Effector memory CD4-positive, alpha-beta T cell (primary cell): ENCODE measurements at regions not wholly inside any gene's neighbourhood (a gene's known extent, or its start where the extent isn't known, plus 50 kb on each side); places are given as distances from the start of the nearest gene placed in this dataset.

ENCODE experiments used
- DNase-seq, 3 donors: peaks; one replicate each; pipeline ENCODE4 v3.0.0-alpha.2; 2020
- H3K27ac ChIP-seq: 2 replicates; pipeline ENCODE4 v1.7.0; 2013; ENCODE audit warnings: mild to moderate bottlenecking, low read length, moderate library complexity; ENCODE audit not compliant: insufficient read depth, poor library complexity, severe bottlenecking
- H3K27me3 ChIP-seq: replicated peaks from 2 replicates; pipeline ENCODE4 v1.7.0; 2013; ENCODE audit warnings: mild to moderate bottlenecking, low read length; ENCODE audit not compliant: insufficient read depth, control insufficient read depth, poor library complexity, severe bottlenecking
- H3K36me3 ChIP-seq: 2 replicates; pipeline ENCODE4 v1.7.0; 2013; ENCODE audit warnings: mild to moderate bottlenecking, low read length, moderate library complexity; ENCODE audit not compliant: control insufficient read depth, insufficient read depth
- H3K4me1 ChIP-seq: 2 replicates; pipeline ENCODE4 v1.7.0; 2013; ENCODE audit warnings: low read length, mild to moderate bottlenecking; ENCODE audit not compliant: control insufficient read depth, insufficient read depth, poor library complexity, severe bottlenecking
- H3K4me3 ChIP-seq: 2 replicates; pipeline ENCODE4 v1.7.0; 2013; ENCODE audit warnings: low read length, low read depth, mild to moderate bottlenecking; ENCODE audit not compliant: insufficient read depth, poor library complexity, severe bottlenecking
- H3K9me3 ChIP-seq: 2 replicates; pipeline ENCODE4 v1.7.0; 2013; ENCODE audit warnings: mild to moderate bottlenecking, low read length, moderate library complexity; ENCODE audit not compliant: control insufficient read depth

DNA sequence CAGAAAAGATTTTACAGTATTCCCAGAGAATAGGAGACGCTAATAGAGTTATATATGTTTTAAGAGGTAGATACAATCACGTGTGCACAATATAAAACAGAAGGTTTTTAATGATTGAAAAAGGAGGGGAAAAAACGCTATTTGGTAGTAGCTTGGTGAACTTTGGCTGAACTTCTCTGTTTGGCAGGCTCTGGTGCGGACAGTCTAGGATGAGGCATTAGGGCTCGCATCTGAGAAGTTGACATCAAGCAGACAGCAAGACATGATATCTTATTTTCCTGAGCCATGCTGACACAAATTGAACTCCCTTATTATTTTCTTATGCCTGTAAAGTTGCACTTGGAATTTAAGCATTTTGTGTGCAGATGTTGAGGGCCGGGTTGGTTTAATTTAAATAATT, 176.6 kb downstream of the EN1 start:
- DNase-seq: no peak
- Histone ChIP-seq H3K27me3 (no peaks in the 10 kb centered on the region), H3K36me3 (no peaks in the 10 kb centered on the region), H3K27ac (no peak overlapping the region), H3K4me1 (no peaks in the 10 kb centered on the region), H3K4me3 (no peak overlapping the region), H3K9me3 (no peaks in the 10 kb centered on the region)

GRCh38 chr2:118670276-118670675, 177.2 kb downstream of the EN1 start:
- Histone ChIP-seq H3K36me3 (no peaks in the 10 kb centered on the region), H3K27ac (no peak overlapping the region), H3K4me3 (no peak overlapping the region), H3K27me3 (no peaks in the 10 kb centered on the region), H3K9me3 (no peaks in the 10 kb centered on the region), H3K4me1 (no peaks in the 10 kb centered on the region)
- DNase-seq: no peak

DNA sequence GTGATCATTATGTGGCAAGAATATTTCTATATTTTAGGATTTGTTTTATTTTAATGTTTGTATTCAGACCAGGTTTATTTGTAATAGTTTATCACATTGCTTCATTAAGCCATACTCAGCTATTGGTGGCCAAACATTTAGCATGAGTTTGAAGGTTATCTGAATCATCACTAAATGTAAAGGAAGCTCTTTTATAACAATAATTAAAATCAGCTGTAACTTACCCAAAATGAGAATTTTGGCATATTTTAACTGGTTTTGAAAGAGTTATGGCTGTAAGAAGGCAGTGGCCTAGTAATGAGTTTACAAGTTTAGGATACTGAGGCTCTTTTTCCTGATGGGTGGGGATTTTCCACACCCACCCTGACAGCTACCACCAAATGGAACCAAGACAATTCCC, 177.8 kb downstream of the EN1 start:
- no peaks in the 10 kb centered on the region for H3K36me3 ChIP-seq
- DNase-seq: no peak
- H3K9me3 ChIP-seq: no peaks in the 10 kb centered on the region
- H3K27ac ChIP-seq: no peak overlapping the region
- H3K4me1 ChIP-seq: no peaks in the 10 kb centered on the region
- H3K4me3 ChIP-seq: no peak overlapping the region
- no peaks in the 10 kb centered on the region for H3K27me3 ChIP-seq

- Histone ChIP-seq H3K9me3 (no peaks in the 10 kb centered on the region), H3K36me3 (no peaks in the 10 kb centered on the region), H3K4me3 (no peak overlapping the region), H3K27me3 (no peaks in the 10 kb centered on the region), H3K27ac (no peak overlapping the region), H3K4me1 (no peaks in the 10 kb centered on the region)
- no peak for DNase-seq
Observed at GRCh38 chr2:118668431-118669424, 178.7 kb downstream of the EN1 start.

GRCh38 chr2:118667964-118668363, 179.5 kb downstream of the EN1 start:
- Histone ChIP-seq H3K27me3 (no peaks in the 10 kb centered on the region), H3K4me3 (no peak overlapping the region), H3K36me3 (no peaks in the 10 kb centered on the region), H3K4me1 (no peaks in the 10 kb centered on the region), H3K27ac (no peak overlapping the region), H3K9me3 (no peaks in the 10 kb centered on the region)
- no peak for DNase-seq

DNA sequence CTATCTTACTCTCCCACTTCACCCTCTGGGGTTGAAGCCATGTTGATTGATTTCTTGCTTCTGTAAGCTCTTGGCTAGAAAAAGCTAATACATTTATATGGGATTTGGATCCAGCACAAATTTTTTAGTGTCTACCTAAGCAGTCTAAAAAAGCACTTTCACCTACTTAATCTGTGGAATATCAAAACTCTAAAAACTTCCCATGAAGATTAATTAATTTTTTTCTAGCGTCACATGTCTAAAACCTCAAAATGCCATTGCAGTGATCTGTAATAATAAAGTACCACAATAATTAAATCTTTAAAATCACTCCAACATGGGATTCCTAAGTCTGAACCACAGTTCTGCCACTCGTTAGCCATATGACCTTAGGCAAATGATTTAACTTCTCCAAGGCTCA, 180.1 kb downstream of the EN1 start:
- DNase-seq: no peak
- no peaks in the 10 kb centered on the region for H3K4me1 ChIP-seq
- H3K4me3 ChIP-seq: no peak overlapping the region
- H3K27ac ChIP-seq: no peak overlapping the region
- no peaks in the 10 kb centered on the region for H3K27me3 ChIP-seq
- no peaks in the 10 kb centered on the region for H3K36me3 ChIP-seq
- no peaks in the 10 kb centered on the region for H3K9me3 ChIP-seq

DNA sequence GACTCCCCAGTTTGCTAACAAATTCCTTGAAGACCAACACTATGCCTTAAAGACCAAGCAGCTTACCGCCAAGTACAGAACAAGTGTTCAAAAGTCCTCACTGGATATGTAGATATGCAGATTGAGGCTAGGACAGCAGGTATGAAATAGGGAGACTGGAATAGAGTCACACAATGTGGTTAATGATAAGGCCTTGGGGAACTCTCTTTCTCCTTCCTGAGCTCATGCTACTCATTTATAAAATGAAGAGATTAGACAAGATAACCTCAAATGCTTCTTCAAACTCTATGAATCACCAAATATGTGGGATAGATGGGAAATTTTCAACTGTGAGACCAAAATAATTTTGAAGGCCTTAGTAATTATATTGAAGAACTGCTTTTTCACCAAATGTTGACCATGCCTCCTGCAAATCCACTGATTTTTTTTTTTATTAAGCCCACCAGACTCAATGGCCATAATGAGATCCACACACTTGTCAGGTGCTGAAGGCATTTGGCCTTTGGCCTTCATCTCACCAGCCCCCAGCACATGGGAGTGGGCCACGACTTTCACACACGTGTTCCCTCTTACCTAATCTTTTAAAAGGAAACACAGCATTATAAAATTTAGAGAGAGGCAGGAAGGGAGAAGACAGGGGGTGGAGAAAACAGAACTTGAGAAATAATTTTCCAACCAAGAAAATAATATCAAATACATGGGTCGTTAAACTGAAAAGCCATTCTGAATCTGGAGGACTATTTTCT, 181.5 kb downstream of the EN1 start:
- no peak for DNase-seq
- H3K27ac ChIP-seq: no peak overlapping the region
- no peak overlapping the region for H3K4me3 ChIP-seq
- no peaks in the 10 kb centered on the region for H3K4me1 ChIP-seq
- no peaks in the 10 kb centered on the region for H3K36me3 ChIP-seq
- no peaks in the 10 kb centered on the region for H3K27me3 ChIP-seq
- H3K9me3 ChIP-seq: no peaks in the 10 kb centered on the region

DNA sequence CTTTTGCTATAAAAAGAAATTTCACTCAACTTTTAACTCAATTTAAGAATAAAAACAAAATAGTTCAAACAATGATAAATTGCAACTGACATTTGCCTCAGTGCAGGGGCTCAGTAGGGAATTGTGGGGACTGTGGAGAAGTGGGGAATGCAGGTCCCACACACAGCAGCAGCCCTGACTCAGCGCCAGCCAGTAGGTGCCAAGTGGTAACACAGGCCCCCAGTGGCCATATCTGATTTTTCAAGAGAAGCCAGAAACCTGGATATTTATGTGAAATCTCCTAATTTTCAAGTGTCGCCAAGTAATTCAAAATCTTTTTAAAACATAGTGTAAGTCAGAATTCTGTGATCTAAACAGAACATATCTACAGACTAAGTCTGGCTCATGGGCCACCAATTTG, 186.3 kb downstream of the EN1 start:
- Histone ChIP-seq H3K27me3 (no peaks in the 10 kb centered on the region), H3K4me3 (no peak overlapping the region), H3K4me1 (no peaks in the 10 kb centered on the region), H3K27ac (no peak overlapping the region), H3K9me3 (no peaks in the 10 kb centered on the region), H3K36me3 (no peaks in the 10 kb centered on the region)
- DNase-seq: no peak

GRCh38 chr2:118658596-118659198, 188.8 kb downstream of the EN1 start:
- Histone ChIP-seq H3K9me3 (no peaks in the 10 kb centered on the region), H3K4me3 (no peak overlapping the region), H3K4me1 (no peaks in the 10 kb centered on the region), H3K27me3 (no peaks in the 10 kb centered on the region), H3K27ac (no peak overlapping the region), H3K36me3 (no peaks in the 10 kb centered on the region)
- no peak for DNase-seq

DNA sequence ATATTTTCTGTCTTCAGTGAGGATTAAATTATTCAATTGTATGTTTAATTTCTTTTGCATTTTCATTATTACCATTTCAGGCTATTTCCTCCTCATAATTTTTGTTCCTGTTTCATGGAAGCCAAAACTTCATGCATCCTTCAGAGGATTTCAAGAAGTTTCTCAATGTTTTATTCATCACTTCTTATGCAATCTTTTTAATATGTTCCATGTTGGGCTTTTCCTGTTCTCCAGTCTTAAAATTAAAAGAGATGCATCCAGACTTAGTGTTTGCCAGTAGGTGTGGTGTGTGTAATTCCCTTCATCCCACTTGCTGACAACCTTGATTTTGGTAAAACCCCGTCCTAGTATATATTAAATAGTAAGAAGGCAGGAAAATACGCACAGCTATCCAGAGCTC, 190.0 kb downstream of the EN1 start:
- Histone ChIP-seq H3K4me1 (no peaks in the 10 kb centered on the region), H3K4me3 (no peak overlapping the region), H3K27me3 (no peaks in the 10 kb centered on the region)

More for the DNA sequence above, 190.0 kb downstream of the EN1 start:
- Histone ChIP-seq H3K9me3 (no peaks in the 10 kb centered on the region), H3K36me3 (no peaks in the 10 kb centered on the region), H3K27ac (no peak overlapping the region)
- no peak for DNase-seq
